OCI-LY1 (cell line): ENCODE measurements at regions not wholly inside any gene's neighbourhood (a gene's known extent, or its start where the extent isn't known, plus 50 kb on each side); places are given as distances from the start of the nearest gene placed in this dataset.

Experiments used
- H2AFZ ChIP-seq: fragments of 200-600 bp; sonication (generic), shearing (Covaris generic); 2 replicates; pipeline ENCODE4 v1.6.0; 2014; ENCODE audit warnings: antibody characterized with exemption, mild to moderate bottlenecking, low read length
- H3F3A ChIP-seq: fragments of 200-600 bp; sonication (generic), shearing (Covaris generic); 2 replicates; pipeline ENCODE4 v1.6.0; 2014; ENCODE audit warnings: mild to moderate bottlenecking, antibody characterized with exemption, low read length, moderate library complexity; ENCODE audit not compliant: insufficient read depth
- H3K27ac ChIP-seq: fragments of 200-600 bp; sonication (generic); 2 replicates; pipeline ENCODE4 v1.5.1; 2014; ENCODE audit warnings: low read length, mixed run types, mild to moderate bottlenecking, low read depth; ENCODE audit not compliant: poor library complexity, severe bottlenecking
- H3K27me3 ChIP-seq: fragments of 200-600 bp; sonication (generic); 2 replicates; pipeline ENCODE4 v1.6.0; 2014; ENCODE audit warnings: antibody characterized with exemption, mild to moderate bottlenecking, low read length, moderate library complexity; ENCODE audit not compliant: insufficient read depth
- H3K36me3 ChIP-seq: fragments of 200-600 bp; sonication (generic); 2 replicates; pipeline ENCODE4 v1.6.1; 2014; ENCODE audit warnings: mild to moderate bottlenecking, antibody characterized with exemption, low read length, moderate library complexity, mixed read lengths; ENCODE audit not compliant: insufficient read depth
- H3K4me1 ChIP-seq: fragments of 200-600 bp; sonication (generic); 2 replicates; pipeline ENCODE4 v1.5.1; 2014; ENCODE audit warnings: mild to moderate bottlenecking, low read length, moderate library complexity; ENCODE audit not compliant: insufficient read depth, severe bottlenecking
- H3K4me2 ChIP-seq: fragments of 200-600 bp; sonication (generic), shearing (Covaris generic); 2 replicates; pipeline ENCODE4 v1.6.1; 2014; ENCODE audit warnings: low read length
- H3K4me3 ChIP-seq: fragments of 200-600 bp; sonication (generic); 2 replicates; pipeline ENCODE4 v1.5.1; 2014; ENCODE audit warnings: low read length, low read depth, mild to moderate bottlenecking, mixed read lengths; ENCODE audit not compliant: poor library complexity, severe bottlenecking
- H3K79me2 ChIP-seq: fragments of 200-600 bp; shearing (Covaris generic); 2 replicates; pipeline ENCODE4 v1.6.1; 2016; ENCODE audit warnings: mixed run types, low read length, mixed read lengths; ENCODE audit not compliant: insufficient read depth
- H3K9ac ChIP-seq: fragments of 200-600 bp; sonication (generic), shearing (Covaris generic); 2 replicates; pipeline ENCODE4 v1.6.1; 2014; ENCODE audit warnings: mild to moderate bottlenecking, low read length, mixed read lengths
- H3K9me2 ChIP-seq: fragments of 200-600 bp; sonication (generic), shearing (Covaris generic); 2 replicates; pipeline ENCODE4 v1.6.1; 2014; ENCODE audit warnings: low read depth, mild to moderate bottlenecking, low read length, mixed read lengths
- H3K9me3 ChIP-seq: fragments of 200-600 bp; shearing (Covaris generic); 2 replicates; pipeline ENCODE4 v1.6.1; 2014; ENCODE audit warnings: low read length, mixed read lengths
- H4K20me1 ChIP-seq: fragments of 200-600 bp; sonication (generic), shearing (Covaris generic); 2 replicates; pipeline ENCODE4 v1.6.0; 2016; ENCODE audit warnings: mild to moderate bottlenecking, low read length; ENCODE audit not compliant: insufficient read depth
- EZH2 ChIP-seq: fragments of 200-600 bp; sonication (generic), shearing (Covaris generic); IDR thresholded peaks from 2 replicates; pipeline ENCODE4 v1.8.0; 2017; ENCODE audit warnings: borderline replicate concordance, mixed run types, mild to moderate bottlenecking, antibody characterized with exemption, low read length, moderate library complexity, mixed read lengths
- TF ChIP-seq, protein P1 (sequence below): fragments of 200-600 bp; sonication (generic), shearing (Covaris generic); IDR thresholded peaks from 2 replicates; pipeline ENCODE4 v1.5.1; 2017; ENCODE audit warnings: mild to moderate bottlenecking, antibody characterized with exemption, low read length, moderate library complexity, mixed read lengths

DNA sequence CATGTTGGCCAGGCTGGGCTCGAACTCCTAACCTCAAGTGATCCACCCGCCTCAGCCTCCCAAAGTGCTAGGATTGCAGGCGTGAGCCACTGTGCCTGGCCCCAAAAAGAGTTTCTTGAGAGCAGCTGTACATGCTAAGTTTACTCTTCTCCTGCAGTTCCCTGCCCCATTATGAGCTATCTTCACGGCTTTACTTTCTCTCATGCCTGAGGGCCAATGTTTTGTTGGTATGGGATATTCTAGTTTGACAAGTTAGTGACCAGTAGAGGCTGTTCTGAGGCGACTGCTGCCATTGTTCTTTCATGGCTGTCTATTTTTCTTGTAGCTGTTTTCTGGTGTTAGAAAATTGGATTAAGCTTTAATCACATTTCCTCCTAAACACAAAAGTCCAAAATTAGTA lies 78.0 kb upstream of the STX18 start:
- Histone ChIP-seq H3K27me3 (no peaks in the 10 kb centered on the region), H3K4me3 (no peak overlapping the region), H3F3A (no peaks in the 10 kb centered on the region), H2AFZ (no peak overlapping the region), H3K9me3 (no peaks in the 10 kb centered on the region), H3K4me1 (no peaks in the 10 kb centered on the region), H3K4me2 (no peak overlapping the region), H3K36me3 (no peaks in the 10 kb centered on the region), H3K9me2 (no peaks in the 10 kb centered on the region), H3K27ac (no peak overlapping the region), H3K9ac (no peak overlapping the region), H4K20me1 (no peaks in the 10 kb centered on the region), H3K79me2 (no peaks in the 10 kb centered on the region)
- TF ChIP-seq EZH2: no peak

DNA sequence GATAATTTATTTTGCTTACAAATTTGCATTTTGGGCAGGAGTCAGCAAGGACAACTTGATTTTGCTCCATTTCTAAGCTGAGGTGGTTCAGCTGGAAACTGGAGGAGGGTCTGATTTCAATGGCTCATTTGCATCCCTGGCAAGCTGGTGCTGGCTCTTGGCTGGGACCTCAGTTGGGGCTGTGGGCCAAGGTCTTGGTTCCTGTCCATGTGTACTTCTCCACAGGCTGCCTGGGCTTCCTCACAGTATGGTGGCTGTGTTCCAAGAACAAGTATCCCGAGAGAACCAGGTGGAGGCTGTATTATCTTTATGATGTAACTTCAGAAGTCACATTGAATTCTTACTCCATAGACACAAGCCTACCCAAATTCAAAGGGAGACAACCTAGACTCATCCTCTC lies 77.0 kb upstream of the STX18 start:
- no peaks in the 10 kb centered on the region for H3K9me2 ChIP-seq
- TF ChIP-seq EZH2: no peak
- TF ChIP-seq, protein P1, sequence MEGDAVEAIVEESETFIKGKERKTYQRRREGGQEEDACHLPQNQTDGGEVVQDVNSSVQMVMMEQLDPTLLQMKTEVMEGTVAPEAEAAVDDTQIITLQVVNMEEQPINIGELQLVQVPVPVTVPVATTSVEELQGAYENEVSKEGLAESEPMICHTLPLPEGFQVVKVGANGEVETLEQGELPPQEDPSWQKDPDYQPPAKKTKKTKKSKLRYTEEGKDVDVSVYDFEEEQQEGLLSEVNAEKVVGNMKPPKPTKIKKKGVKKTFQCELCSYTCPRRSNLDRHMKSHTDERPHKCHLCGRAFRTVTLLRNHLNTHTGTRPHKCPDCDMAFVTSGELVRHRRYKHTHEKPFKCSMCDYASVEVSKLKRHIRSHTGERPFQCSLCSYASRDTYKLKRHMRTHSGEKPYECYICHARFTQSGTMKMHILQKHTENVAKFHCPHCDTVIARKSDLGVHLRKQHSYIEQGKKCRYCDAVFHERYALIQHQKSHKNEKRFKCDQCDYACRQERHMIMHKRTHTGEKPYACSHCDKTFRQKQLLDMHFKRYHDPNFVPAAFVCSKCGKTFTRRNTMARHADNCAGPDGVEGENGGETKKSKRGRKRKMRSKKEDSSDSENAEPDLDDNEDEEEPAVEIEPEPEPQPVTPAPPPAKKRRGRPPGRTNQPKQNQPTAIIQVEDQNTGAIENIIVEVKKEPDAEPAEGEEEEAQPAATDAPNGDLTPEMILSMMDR: no peak
- H2AFZ ChIP-seq: no peak overlapping the region
- H3K9me3 ChIP-seq: no peaks in the 10 kb centered on the region
- H4K20me1 ChIP-seq: no peaks in the 10 kb centered on the region
- no peak overlapping the region for H3K4me2 ChIP-seq
- H3K9ac ChIP-seq: no peak overlapping the region
- no peaks in the 10 kb centered on the region for H3K27me3 ChIP-seq
- no peaks in the 10 kb centered on the region for H3K79me2 ChIP-seq
- no peak overlapping the region for H3K4me3 ChIP-seq
- H3K27ac ChIP-seq: no peak overlapping the region
- H3K36me3 ChIP-seq: no peaks in the 10 kb centered on the region
- H3F3A ChIP-seq: no peaks in the 10 kb centered on the region
- H3K4me1 ChIP-seq: no peaks in the 10 kb centered on the region

DNA sequence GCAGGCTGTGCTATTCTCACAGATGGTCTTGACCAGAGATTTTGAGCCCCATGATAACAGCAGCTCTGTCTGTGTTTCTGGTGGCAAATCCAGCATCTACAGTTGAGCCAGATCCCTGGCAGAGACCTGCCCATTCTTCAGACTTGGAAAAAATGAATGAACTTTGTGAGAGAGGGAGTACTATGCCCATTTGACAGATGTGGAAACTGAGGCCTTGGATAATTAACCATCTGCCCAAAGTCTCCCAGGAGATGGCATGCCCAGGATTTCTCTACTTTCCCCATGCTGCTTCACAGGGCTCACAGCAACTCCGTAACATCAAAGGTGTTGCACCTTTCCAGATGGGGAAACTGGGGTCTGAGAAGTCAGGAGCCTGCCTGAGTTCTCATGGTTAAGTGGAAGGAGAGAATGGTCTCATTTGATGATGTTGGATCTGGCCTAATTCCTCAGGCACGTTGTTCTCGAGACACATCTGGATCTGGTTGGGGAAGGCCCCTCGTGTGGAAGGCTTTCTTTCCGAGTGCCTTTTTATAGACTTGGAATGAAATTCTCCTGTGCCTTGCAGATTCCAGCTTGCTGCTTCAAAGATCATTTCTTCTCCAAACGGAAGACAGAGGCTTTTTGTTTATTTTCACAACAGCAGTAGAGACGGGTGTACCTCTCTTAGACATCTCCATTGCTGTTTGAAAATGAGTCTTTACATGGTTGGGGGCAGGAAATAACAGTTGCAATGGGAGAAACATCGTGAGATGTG lies 73.3 kb upstream of the STX18 start:
- Histone ChIP-seq H4K20me1 (no peaks in the 10 kb centered on the region), H3K79me2 (no peaks in the 10 kb centered on the region), H3K4me2 (no peak overlapping the region), H3K9me2 (no peaks in the 10 kb centered on the region), H3K27me3 (no peaks in the 10 kb centered on the region), H3K9me3 (no peaks in the 10 kb centered on the region), H3K27ac (no peak overlapping the region), H3K4me3 (no peak overlapping the region), H3K36me3 (no peaks in the 10 kb centered on the region), H2AFZ (no peak overlapping the region), H3K4me1 (no peaks in the 10 kb centered on the region), H3F3A (no peaks in the 10 kb centered on the region), H3K9ac (no peak overlapping the region)
- TF ChIP-seq, protein P1: no peak
- TF ChIP-seq EZH2: no peak
